Stimulated activated CD8-positive, alpha-beta memory T cell treated with anti-CD3 and anti-CD28 coated beads, Interleukin-4, amount 100 ng/mL, for 1 hour (primary cell): ENCODE measurements at regions not wholly inside any gene's neighbourhood (a gene's known extent, or its start where the extent isn't known, plus 50 kb on each side); places are given as distances from the start of the nearest gene placed in this dataset.
"Not testable (repeated sequence)": the region's sequence is repeated elsewhere in the genome, so short reads cannot be mapped to it uniquely, and the experiment has no call there.

Experiments
- DNase-seq, 2 donors: peaks; one replicate each; pipeline ENCODE4 v3.0.0-alpha.2; 2020; ENCODE audit warnings: low read depth in 2 of 2, low spot score in 1 of 2

DNA sequence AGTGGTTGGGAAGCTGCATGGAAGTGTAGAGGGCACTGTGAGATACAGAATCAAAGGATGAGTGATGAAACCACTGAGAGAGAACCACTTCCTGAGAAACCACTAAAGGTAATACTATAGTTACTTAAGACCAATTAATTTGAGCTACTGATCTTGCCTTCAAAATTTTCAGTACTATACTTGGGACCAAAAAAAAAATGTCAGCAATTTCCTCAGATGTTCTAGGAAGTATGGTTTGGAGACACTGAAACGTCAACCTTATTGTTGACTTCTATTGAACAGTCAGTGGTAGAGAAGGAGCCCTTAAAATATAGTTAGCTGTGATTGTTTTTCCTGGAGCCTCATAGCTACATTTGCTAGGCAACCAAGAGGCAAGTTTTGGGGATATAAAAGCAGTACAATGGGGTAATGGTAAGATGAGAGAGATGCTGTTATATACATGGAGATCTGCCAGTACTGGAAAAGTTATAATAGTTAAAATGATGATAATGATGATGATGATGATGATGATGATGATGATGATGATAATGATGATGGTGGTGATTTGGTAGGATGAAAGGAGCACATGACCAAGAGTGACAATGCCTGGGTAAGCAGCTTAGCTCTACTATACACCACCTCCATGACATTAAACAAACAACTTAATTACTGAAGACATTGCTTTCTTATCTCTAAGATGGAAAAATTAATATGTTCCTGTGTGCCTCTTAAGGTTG, 300.9 kb upstream of the G2E3 start:
- DNase-seq: no peak

DNA sequence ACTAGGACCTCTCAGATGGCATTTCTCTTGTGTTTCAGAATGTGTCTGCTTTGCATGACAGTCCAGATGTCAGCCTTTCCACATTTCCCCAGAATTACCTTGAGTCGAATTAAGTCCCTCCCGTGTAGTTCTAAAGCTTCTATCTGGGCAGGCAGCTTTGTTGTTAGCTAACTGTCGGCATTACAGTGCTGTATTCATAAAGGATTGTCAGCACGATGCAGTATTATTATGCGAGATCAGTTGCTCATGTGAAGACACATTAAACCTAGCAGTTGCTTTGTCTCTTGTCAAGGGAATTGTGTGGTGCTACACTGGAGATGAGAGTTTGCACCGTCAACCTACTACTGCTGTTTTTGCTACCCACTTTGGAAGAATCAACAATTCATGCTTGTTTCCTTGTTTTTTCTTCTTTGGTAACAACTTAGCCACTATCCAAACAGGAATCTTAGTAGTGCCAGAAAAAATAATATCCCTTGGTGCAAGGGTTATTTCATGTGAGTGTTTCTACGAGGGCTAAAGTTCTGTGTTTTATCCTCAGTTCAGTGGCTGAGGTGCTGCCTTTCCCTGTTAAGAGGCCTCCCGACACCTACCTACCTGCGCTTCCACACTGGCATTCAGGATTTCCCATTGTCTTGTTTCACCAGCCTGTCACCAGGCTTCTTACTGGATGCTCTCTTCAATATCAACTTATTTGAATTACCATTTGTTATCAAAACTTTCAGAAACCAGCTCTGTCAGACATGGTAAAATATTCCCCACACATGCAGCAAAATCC, 297.9 kb upstream of the G2E3 start:
- DNase-seq: no peak

DNA sequence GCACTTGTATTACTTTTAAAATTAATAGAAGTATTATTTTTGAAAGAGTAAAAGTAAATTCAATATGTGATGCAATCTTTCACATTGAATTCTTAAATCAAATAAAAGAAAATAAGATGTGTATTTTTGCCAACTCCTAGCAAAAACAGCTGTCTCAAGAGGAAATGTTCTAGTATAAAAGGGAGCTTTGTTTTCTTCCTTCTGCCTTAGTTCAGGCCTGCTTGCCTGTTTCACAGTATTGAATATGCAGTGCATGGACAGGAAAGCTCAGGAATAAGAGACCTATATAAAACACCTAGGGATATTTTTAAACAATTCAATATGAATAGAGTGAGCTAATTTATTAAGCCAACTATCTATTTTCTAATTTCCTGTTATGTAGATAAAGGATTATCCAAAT, 294.8 kb upstream of the G2E3 start:
- no peak for DNase-seq

DNA sequence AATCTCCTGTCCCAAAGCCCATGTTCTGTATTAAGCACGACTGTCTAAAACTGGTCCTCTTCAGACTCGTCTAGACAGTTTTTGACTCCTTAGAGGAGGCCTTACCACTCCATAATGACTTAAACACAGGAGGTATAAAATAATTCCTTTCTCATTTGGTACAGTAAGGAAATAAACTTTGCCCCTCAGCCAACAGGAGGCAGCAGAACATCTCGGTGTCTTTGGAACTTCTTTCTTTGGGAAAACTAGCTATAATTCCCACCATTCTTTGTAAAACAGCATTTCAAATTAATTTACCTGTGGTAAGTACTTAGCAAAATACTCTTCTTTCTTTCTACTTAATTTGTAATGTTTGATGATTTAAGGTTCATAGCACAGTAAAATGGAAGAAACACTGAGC, 292.7 kb upstream of the G2E3 start:
- no peak for DNase-seq

DNA sequence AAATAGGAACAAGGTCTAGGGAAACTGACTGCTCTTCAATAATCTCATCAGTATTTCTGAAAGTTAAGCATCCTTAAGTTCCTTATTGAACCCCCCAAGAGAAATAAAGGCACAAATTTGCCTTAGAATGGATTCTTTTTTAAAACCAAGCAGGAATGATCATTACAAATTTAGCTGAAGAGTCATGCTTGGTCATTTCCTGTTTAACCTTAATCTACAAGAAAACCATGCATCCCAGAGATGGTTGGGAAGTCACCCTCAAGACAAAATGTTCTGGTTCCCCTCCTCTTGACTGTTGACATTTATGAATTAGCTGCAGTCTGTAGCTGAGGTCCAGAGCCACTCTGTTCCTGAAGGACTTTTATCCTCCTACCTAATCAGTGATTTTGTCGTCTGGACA, 291.8 kb upstream of the G2E3 start:
- no peak for DNase-seq

DNA sequence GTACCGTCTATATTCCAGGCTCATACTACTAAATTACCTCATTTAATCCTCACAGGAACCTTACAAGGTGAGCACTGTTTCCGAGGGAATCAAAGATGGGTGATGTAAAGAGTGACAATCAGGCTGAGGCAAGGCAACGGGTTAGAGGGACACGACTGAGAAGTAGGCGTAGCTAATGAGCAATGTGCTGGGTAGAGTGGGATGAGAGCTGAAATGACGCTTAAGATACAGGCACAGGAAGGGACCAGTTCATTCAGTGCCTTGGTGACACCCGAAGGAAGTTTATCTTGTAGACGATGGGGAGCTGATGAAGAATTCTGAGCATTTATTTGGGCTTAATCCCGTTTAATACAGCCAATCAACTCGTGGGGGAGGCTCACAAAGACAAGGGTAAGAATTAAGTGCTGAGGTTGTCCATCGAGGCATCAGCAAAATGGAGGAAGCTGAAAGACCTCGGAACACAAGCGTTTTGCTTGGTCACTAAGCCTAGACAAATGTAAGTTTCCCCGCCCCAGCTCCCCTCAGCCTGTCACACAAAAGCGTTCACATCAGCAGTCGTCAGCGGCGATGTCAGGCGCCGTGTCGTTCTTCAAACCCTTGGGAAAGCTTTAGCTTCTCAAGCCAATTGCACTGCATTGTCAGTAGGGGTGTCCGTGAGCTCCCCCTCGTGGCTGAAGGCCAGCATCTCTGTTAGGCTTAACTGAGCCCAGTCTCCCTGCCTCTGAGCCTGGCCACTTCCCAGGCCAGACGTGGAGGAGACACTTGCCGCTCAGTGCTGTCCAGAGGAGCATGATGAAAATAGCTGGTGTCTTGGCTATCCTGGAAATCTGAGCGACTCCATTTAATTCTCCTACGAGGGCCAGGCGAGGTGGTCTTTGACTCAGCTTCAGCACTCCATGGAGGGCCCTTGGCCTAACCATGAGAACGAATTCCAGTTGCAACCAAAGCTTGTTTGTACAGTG, 288.5 kb upstream of the G2E3 start:
- peak in 1 of 2 donors; percentile 19 for DNase-seq

DNA sequence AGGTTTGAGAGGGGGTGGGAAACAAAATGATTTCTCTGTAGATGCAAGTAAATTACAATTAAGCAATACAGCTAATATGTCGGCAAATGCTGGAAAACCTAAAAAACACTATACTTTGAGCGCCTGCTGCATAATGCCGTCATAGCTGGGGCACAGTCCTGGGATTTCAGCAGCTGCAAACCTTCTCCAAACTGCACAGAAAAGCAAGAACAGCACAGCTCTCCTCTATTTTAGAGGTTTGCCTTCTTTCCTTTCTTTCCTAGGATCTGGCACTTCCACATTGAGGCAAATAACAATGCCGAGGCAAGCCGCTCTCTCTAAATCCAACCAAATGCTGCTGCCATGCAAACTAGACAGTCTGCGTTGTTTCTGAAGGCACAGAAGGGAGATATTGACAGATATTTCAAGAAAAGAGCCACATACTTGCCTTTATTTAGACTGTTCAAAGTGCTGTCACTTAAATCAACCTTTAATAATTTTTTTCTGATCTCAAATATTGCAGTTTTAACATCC, 287.1 kb upstream of the G2E3 start:
- no peak for DNase-seq

DNA sequence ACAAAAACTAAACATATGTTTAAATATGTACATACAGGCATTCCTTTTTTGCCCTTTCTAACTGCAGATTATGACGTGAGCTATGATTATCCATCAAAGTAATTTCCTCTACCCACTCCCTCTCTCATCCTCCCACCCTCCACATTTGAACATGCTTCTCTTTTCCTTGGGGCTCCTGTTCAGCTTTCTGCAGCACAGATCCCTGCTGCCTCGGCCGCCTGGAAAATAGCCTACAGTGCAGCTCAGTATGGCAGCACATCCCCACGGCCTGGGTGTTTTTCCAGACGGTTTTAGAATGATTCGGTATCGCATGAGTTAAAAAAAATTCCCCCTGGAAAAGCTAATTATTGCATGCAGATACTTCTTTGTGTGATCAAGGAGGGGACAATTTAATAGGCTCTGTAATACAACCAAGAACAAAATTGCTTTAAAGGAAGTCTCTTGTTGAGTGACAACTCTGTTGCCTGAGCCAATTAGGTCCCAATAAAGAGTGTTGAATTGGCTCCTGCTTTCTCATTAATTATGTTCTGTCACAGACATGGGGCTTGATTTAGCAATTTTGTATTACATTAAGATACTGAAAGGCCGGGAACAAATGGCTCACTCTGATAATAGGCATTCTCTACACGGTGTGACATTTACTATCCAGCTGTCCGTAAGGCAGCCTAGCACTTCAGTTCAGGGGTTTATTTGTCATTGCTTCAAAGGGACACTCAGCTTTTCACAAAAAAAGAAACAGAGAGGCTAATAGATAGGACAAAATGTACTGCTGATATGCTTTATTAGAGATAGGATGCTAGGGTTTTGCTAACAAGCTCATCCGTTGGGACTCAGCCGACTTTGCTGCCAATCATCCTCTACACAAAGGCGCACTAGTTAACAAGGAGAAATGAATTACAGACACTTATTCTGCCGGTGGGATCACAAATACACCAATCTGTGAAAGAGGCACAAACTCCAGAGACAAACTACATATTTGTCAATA, 285.8 kb upstream of the G2E3 start:
- no peak for DNase-seq

DNA sequence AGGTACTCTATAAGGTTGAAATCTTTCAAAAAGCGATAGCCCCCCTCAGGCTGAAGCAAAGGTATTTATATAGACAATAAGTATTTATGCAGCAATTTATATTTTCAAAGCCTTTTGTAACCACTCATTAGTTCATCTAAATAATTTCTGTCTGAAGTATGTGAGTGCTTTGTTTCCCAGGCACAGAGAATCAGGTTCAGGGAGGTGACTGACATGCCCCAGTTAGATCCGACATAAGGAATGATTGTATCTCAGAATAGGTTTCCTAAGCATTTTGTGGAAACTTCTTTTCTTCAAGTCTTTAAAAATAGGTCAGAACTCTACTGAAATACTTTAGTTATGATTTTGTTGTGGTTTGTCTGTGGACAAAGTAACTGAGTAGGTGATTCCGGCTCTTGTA, 283.4 kb upstream of the G2E3 start:
- no peak for DNase-seq

DNA sequence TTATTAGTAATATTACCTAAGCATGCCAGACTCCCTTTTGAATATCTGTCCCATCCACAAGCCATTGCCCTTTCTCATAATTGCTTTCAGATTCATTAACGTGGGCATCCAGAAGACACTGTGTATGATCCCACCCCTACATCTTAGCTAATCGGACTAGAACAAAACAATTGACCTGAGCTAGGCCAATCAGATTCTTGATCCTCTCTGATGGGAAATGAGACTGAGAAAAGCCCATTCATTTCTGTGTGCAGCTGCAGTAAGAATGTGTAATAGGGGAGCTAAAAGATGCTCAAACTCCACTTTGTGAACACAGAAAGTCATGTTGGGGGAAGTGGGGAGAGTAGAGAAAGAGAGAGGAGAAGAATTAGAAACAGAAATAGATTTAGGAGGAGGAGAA, 281.7 kb upstream of the G2E3 start:
- DNase-seq: no peak

DNA sequence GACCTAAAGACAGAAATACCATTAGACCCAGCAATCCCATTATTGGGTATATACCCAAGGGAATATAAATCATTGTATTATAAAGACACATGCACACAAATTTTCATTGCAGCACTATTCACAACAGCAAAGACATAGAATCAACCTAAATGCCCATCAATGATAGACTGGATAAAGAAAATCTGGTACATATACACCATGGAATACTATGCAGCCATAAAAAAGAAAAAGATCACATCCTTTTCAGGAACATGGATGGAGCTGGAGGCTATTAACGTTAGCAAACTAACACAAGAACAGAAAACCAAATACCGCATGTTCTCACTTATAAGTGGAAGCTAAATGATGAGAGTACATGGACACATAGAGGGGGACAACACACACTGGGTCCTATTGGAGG, 280.1 kb upstream of the G2E3 start:
- not testable (repeated sequence) for DNase-seq

DNA sequence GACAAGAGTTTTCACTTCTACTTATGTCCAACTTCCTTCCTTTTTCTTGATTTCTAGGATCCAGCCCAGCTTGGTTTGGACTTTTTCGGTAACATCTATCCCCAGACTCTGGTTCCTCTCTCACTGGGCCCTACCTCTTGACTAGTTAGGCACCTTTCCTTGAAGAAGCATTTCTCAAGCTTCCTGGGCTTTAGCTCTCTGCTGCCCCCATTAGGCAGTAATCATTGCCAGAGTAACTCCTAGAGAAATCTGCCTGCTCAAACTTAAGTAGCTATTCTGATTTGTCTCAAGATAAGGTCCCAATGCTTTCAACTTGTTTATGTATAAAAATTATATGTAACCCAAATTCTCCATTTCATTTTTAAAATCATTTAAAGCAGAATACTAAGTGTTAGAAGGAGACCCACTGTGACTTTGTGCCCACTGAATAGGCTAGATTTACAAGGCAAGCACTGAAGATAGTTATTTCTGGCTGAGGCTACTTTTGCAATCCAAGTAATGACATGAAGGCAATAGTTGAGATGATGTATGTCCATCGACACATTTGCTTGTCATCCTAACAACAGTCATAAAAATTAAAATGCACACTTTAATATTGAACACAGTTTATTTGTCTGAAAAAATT, 275.0 kb upstream of the G2E3 start:
- DNase-seq: no peak

DNA sequence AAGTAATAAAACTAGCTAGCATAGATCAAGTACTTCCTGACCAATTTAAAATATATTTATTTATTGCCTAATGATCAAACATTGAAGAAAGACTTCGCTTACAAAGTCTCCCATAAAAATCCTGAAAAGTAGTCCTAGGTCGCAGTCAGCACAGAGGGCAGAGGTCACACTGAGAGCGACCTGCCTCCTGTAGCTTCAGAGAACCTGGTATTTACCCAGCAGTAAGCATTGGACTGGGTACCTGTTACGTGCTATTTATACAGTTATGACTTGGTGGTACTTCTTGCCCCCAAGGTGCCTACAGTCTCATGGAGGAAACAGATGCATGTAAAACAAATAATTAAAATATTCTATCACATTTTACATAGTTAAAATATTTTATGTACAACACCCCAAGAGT, 274.1 kb upstream of the G2E3 start:
- no peak for DNase-seq

DNA sequence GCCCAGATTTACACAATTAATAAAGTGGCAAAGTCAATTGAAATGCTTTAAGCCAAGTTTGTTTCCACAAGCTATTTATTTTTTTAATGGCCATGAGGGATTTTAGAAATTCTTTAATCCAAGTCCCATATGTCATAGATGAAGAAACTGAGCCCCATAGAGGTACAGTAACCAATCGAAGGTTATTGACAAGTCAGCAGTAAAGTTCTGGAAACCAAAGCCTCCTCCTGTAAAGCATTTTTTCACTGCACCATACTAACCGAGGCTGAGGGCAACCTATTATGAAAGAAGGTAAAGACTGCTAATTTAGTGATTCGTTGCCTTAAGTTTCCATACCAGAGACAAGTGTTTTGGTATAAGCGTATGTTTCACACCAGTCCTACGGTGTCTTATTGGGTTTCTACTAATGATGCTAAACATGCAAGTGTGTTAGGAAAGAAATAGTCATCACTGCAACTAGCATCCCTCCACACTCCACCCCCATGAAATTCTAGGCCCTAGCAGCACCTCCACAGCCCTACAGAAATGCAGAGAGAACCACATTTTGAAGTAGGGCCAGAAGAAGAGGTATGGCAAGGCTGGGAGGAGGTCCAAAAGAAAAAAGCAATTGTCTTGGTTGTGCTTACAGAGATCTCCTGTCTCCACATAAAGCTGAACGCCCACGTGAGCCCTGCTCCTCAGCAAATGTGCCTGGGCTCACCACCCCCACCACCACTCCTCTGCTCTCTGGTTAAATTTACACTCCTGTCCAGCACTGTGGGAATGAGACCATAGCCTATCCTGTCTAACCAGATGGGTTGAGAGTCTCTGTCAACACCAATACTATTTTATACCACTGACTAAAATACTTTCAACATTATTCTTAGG, 271.1 kb upstream of the G2E3 start:
- no peak for DNase-seq

DNA sequence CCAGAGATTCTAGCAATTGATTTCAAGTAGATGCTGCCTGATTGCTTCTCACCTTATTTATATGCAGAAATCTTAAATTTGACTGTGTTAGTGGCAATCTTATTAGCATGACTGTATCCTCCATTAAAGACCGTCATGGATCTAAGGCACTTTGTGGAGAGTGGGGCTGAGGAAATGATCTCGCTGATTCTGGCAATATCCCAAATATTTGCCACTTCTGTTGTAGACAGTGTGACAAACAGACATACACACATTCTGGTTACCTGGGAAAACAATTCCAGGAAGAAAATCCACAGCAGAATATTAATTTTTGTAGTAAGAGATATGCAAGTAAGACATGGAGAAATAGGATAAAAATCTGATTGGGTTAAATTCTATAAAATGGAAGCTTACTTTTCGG, 269.0 kb upstream of the G2E3 start:
- no peak for DNase-seq

DNA sequence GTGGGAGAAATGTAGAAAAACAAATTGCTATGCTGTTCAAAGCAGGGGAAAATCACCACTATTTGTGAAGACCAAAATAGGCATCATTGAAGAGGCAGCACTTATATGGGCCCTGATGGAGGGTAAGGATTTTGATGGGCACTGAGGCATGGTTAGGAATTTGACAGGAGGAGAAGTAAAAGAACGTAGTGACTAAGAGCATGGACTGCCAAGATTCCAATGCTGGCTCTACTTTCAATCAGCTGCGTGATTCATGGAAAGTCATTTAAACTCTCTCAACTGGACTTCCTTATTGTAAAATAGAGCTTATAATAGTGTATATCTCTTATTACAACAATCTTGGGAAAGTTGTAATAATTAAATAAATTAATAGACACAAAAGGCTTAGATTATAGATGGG, 267.7 kb upstream of the G2E3 start:
- DNase-seq: no peak

DNA sequence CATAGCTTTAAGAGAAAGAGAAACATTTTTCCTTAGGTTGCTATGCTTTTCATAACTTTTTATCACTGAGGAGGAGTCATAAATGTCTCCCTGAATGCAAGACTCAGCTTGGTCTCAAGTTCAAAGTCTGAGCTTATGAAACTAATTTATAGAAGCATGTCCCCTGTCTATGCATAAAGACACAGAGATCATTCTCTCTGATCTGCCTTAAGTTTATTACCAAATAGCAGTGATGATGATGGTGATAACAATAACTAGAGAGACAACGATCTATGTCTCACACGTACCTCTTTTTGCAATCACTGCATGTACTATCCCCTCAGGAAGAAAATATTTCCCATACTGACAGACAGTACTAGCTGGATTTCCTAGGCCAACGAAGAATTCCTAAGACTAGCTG, 266.4 kb upstream of the G2E3 start:
- no peak for DNase-seq

DNA sequence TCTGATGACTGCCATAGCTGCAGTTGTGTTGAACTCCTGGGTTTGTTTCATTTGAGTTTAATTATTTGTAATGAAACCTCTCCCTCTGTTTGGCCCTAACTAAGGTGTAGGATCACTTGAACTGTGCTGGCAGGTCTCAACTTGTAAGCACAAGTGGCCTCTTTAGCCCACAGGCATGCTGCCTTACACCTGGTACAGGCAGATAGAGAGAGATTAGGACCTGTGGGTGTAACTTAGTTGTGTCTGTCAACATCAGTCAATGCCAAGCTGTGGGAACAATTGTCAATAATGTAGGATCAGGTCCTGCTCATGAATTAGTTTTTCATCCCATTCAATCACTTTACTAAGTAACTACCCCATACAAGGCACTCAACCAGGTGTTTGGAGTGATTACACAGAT, 263.0 kb upstream of the G2E3 start:
- no peak for DNase-seq

DNA sequence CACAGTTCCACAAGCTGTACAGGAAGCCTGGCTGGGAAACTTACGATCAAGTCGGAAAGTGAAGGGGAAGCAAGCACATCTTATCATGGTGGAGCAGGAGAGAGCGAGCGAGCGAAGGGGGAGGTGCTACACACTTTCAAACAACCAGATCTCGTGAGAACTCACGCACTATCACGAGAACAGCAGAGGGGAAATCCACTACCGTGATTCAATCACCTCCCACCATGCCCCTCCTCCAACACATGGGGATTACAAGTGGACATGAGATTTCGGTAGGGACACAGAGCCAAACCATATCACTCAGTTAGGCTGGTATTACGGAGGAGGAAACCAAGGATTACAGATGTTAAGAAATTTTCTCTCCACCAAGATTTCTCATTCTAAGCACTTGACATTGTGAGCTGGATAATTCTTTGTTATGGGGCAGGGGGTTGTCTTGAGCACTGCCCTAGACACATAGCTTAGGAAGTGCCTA, 262.0 kb upstream of the G2E3 start:
- no peak for DNase-seq
